HepG2 (cell line): ENCODE measurements at regions not wholly inside any gene's neighbourhood (a gene's known extent, or its start where the extent isn't known, plus 50 kb on each side); places are given as distances from the start of the nearest gene placed in this dataset.

Source experiments
- ATF1 ChIP-seq: IDR thresholded peaks from 2 replicates; pipeline ENCODE4 v1.6.1; 2016; ENCODE audit warnings: mild to moderate bottlenecking, control low read depth
- EP300 ChIP-seq, 3 experiments: sonication (generic) in 1 of 3; formaldehyde crosslinking in 1 of 3; IDR thresholded peaks; 2 replicates each; pipeline versions ENCODE4 v1.5.1 to v1.6.1; 2011 to 2020; ENCODE audit warnings: low read depth in 2 of 3, low read length in 2 of 3, borderline replicate concordance in 1 of 3, improper control_type of control experiment in 1 of 3, mild to moderate bottlenecking in 1 of 3, missing genetic modification reagents in 1 of 3, moderate library complexity in 1 of 3
- HDAC2 ChIP-seq: sonication (generic); formaldehyde crosslinking; IDR thresholded peaks from 2 replicates; pipeline ENCODE4 v1.4.0; 2020; ENCODE audit warnings: missing genetic modification reagents
- NFYB ChIP-seq: sonication (generic); formaldehyde crosslinking; IDR thresholded peaks from 2 replicates; pipeline ENCODE4 v1.4.0; 2020; ENCODE audit warnings: missing genetic modification reagents
- RFX5 ChIP-seq: IDR thresholded peaks from 2 replicates; pipeline ENCODE4 v1.6.1; 2011; ENCODE audit warnings: low read depth, low read length, improper control_type of control experiment
- RXRA ChIP-seq: sonication (generic); formaldehyde crosslinking; IDR thresholded peaks from 2 replicates; pipeline ENCODE4 v1.5.1; 2020; ENCODE audit warnings: missing genetic modification reagents
- SMC3 ChIP-seq: IDR thresholded peaks from 2 replicates; pipeline ENCODE4 v1.6.1; 2011; ENCODE audit warnings: low read length, improper control_type of control experiment
- SRSF1 ChIP-seq: fragments of 200-400 bp; formaldehyde crosslinking; optimal IDR thresholded peaks from 2 replicates; pipeline ENCODE3; 2017; ENCODE audit warnings: mild to moderate bottlenecking, low read depth, low read length, moderate library complexity
- ZNF18 ChIP-seq: sonication (generic); formaldehyde crosslinking; IDR thresholded peaks from 2 replicates; pipeline ENCODE4 v1.8.0; 2022; ENCODE audit warnings: mild to moderate bottlenecking, missing genetic modification reagents; ENCODE audit not compliant: insufficient replicate concordance
- ZNF343 ChIP-seq: sonication (generic); formaldehyde crosslinking; IDR thresholded peaks from 2 replicates; pipeline ENCODE4 v1.4.0; 2020; ENCODE audit warnings: mild to moderate bottlenecking, missing genetic modification reagents
- TF ChIP-seq, protein P1 (sequence below): fragments of 450-650 bp; IDR thresholded peaks from 2 replicates; pipeline ENCODE4 v1.6.1; 2016
- TF ChIP-seq, protein P2 (sequence below): sonication (generic); formaldehyde crosslinking; IDR thresholded peaks from 2 replicates; pipeline ENCODE4 v1.5.0; 2020; ENCODE audit warnings: mild to moderate bottlenecking, missing genetic modification reagents, moderate library complexity

- no peak for TF ChIP-seq EP300 (IDR thresholded peaks at IDR 0.05; ENCODE audit: low read depth in 2 of 2, low read length in 2 of 2)
- no peak for TF ChIP-seq EP300 (CRISPR knock-in tag; IDR thresholded peaks at IDR 0.05; ENCODE audit: borderline replicate concordance)
- TF ChIP-seq HDAC2 = no peak
- TF ChIP-seq NFYB = no peak
- no peak for TF ChIP-seq SRSF1
- no peak for TF ChIP-seq RFX5
- no peak for TF ChIP-seq ZNF18
- no peak for TF ChIP-seq RXRA
- TF ChIP-seq, protein P1, sequence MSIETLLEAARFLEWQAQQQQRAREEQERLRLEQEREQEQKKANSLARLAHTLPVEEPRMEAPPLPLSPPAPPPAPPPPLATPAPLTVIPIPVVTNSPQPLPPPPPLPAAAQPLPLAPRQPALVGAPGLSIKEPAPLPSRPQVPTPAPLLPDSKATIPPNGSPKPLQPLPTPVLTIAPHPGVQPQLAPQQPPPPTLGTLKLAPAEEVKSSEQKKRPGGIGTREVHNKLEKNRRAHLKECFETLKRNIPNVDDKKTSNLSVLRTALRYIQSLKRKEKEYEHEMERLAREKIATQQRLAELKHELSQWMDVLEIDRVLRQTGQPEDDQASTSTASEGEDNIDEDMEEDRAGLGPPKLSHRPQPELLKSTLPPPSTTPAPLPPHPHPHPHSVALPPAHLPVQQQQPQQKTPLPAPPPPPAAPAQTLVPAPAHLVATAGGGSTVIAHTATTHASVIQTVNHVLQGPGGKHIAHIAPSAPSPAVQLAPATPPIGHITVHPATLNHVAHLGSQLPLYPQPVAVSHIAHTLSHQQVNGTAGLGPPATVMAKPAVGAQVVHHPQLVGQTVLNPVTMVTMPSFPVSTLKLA = no peak
- TF ChIP-seq SMC3 = no peak
- TF ChIP-seq ZNF343 (CRISPR knock-in tag) = no peak
- TF ChIP-seq ATF1 (CRISPR knock-in tag) = no peak
- TF ChIP-seq, protein P2, sequence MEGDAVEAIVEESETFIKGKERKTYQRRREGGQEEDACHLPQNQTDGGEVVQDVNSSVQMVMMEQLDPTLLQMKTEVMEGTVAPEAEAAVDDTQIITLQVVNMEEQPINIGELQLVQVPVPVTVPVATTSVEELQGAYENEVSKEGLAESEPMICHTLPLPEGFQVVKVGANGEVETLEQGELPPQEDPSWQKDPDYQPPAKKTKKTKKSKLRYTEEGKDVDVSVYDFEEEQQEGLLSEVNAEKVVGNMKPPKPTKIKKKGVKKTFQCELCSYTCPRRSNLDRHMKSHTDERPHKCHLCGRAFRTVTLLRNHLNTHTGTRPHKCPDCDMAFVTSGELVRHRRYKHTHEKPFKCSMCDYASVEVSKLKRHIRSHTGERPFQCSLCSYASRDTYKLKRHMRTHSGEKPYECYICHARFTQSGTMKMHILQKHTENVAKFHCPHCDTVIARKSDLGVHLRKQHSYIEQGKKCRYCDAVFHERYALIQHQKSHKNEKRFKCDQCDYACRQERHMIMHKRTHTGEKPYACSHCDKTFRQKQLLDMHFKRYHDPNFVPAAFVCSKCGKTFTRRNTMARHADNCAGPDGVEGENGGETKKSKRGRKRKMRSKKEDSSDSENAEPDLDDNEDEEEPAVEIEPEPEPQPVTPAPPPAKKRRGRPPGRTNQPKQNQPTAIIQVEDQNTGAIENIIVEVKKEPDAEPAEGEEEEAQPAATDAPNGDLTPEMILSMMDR (CRISPR knock-in tag) = no peak
These were observed 82.8 kb upstream of the CPO start for GRCh38 chr2:206856513-206856912.
